Tibial artery (tissue), 4 donors: ENCODE measurements at regions not wholly inside any gene's neighbourhood (a gene's known extent, or its start where the extent isn't known, plus 50 kb on each side); places are given as distances from the start of the nearest gene placed in this dataset.

Experiments used
- DNase-seq, 2 donors: peaks; one replicate each; pipeline ENCODE4 v3.0.0-alpha.2; 2019
- H3K27ac ChIP-seq, 2 donors: fragments of 200-600 bp; sonication (generic) in 1 of 2; 1 replicate in 1 of 2; 2 replicates in 1 of 2; pipeline ENCODE4 v1.5.1; 2018 to 2019; ENCODE audit warnings: mild to moderate bottlenecking in 1 of 2
- H3K27me3 ChIP-seq, 2 donors: fragments of 200-600 bp; sonication (generic) in 1 of 2; one replicate each; pipeline versions ENCODE4 v1.5.1 to v1.6.0; 2016 to 2019
- H3K36me3 ChIP-seq, 3 donors: fragments of 200-600 bp; sonication (generic) in 2 of 3; one replicate each; pipeline ENCODE4 v1.5.1; 2016 to 2019; ENCODE audit warnings: mild to moderate bottlenecking in 2 of 3
- H3K4me1 ChIP-seq, 4 donors: fragments of 200-600 bp; sonication (generic) in 2 of 4; 1 replicate in 3 of 4; 2 replicates in 1 of 4; pipeline ENCODE4 v1.5.1; 2016 to 2019
- H3K4me3 ChIP-seq, 2 donors: fragments of 200-600 bp; sonication (generic) in 1 of 2; 1 replicate in 1 of 2; 2 replicates in 1 of 2; pipeline ENCODE4 v1.5.1; 2018 to 2019; ENCODE audit warnings: mild to moderate bottlenecking in 2 of 2
- H3K9me3 ChIP-seq, 3 donors: fragments of 200-600 bp; sonication (generic) in 1 of 3; one replicate each; pipeline ENCODE4 v1.5.1; 2016 to 2019
- intact Hi-C: fragments of 100-400 bp; cut with DNase I; formaldehyde crosslinking; loops from one replicate; pipeline ENCODE4 v1.15.0; 2023; ENCODE audit warnings: low total_unique reads
- TF ChIP-seq, protein P1 (sequence below), 2 experiments: fragments of 200-600 bp in 1 of 2; fragments of 450-650 bp in 1 of 2; IDR thresholded peaks; one replicate each; pipeline ENCODE4 v1.5.1; 2017 to 2019; ENCODE audit warnings: antibody characterized with exemption in 2 of 2, mild to moderate bottlenecking in 1 of 2, moderate library complexity in 1 of 2

DNA sequence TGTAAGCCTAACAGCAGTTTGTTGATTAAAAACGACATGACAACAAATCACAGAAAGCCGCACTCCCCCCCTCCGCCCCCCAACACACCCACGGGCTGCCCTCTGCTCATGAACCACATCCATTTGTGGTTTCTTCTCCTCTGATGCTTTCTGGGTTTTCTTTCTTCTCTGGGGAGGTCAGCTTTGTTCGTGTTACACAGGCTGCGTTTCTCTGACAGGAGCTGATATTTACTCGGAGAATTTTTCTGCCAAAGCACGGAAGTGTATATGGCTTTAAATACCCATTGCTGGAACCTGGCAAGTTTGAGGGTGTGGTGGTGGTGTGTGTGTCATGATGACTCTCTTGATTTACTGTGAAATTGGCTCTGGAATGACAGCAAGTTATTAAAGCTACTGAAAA lies 883.7 kb upstream of the TMEM132C start:
- DNase-seq = no peak
- H3K4me1 ChIP-seq = peaks cover 0 to 8% (median 6%) of the 10 kb centered on the region in 4 donors
- H3K36me3 ChIP-seq = no peaks in the 10 kb centered on the region
- H3K4me3 ChIP-seq = no peak overlapping the region
- H3K9me3 ChIP-seq = no peaks in the 10 kb centered on the region
- H3K27ac ChIP-seq = no peak overlapping the region
- intact Hi-C loops = no loop called here
- TF ChIP-seq, protein P1, sequence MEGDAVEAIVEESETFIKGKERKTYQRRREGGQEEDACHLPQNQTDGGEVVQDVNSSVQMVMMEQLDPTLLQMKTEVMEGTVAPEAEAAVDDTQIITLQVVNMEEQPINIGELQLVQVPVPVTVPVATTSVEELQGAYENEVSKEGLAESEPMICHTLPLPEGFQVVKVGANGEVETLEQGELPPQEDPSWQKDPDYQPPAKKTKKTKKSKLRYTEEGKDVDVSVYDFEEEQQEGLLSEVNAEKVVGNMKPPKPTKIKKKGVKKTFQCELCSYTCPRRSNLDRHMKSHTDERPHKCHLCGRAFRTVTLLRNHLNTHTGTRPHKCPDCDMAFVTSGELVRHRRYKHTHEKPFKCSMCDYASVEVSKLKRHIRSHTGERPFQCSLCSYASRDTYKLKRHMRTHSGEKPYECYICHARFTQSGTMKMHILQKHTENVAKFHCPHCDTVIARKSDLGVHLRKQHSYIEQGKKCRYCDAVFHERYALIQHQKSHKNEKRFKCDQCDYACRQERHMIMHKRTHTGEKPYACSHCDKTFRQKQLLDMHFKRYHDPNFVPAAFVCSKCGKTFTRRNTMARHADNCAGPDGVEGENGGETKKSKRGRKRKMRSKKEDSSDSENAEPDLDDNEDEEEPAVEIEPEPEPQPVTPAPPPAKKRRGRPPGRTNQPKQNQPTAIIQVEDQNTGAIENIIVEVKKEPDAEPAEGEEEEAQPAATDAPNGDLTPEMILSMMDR (IDR thresholded peaks at IDR 0.05) = no peak
- peaks cover 0 to 10% of the 10 kb centered on the region in 2 donors for H3K27me3 ChIP-seq

DNA sequence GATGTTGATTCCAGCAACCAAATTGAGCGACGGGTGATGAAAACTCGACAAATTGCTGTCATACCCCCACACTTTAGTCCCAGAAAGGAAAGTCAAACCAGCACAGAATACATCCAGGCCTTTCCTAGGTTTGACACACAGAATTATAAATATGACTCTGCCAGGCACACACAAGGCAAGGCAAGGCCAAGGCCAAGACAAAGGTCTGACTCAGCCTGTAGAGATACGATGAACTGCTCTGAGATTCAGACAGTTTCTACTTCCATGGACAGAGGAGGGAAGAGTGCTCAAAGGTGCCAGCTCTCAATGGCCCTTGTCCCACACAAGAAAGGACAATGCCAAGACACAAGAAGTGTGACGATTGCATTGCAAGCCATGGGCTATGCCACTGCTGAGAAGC lies 880.2 kb upstream of the TMEM132C start:
- Histone ChIP-seq H3K27ac (no peak overlapping the region), H3K4me1 (no peaks in the 10 kb centered on the region), H3K9me3 (no peaks in the 10 kb centered on the region), H3K27me3 (peaks cover 0 to 10% of the 10 kb centered on the region in 2 donors), H3K36me3 (no peaks in the 10 kb centered on the region), H3K4me3 (no peak overlapping the region)
- intact Hi-C loops = no loop called here
- DNase-seq = no peak
- TF ChIP-seq, protein P1 (IDR thresholded peaks at IDR 0.05) = no peak

DNA sequence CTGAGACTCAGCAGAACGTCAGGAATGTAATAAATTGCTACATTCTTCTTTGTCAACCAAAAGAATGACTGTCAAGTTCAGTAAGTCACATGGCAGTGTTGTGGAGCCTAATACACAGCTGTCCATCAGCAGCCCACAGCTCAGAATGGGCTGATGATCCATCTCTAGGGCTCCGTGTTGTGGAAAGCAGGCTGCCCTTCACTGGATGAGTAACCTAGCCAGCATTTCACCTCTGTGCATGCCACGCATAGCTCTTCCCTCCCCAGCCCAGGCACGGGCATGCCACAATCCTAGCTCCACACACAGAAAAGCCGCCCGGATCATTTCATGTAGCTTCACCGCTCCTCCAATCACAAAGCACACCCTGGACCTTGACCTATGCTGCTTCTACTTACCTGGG lies 878.0 kb upstream of the TMEM132C start:
- H3K4me1 ChIP-seq = no peaks in the 10 kb centered on the region
- no peak overlapping the region for H3K27ac ChIP-seq
- H3K27me3 ChIP-seq = peaks cover 0 to 8% of the 10 kb centered on the region in 2 donors
- intact Hi-C loops = no loop called here
- no peak for DNase-seq
- H3K9me3 ChIP-seq = no peaks in the 10 kb centered on the region
- TF ChIP-seq, protein P1 (IDR thresholded peaks at IDR 0.05) = no peak
- H3K36me3 ChIP-seq = no peaks in the 10 kb centered on the region
- no peak overlapping the region for H3K4me3 ChIP-seq

DNA sequence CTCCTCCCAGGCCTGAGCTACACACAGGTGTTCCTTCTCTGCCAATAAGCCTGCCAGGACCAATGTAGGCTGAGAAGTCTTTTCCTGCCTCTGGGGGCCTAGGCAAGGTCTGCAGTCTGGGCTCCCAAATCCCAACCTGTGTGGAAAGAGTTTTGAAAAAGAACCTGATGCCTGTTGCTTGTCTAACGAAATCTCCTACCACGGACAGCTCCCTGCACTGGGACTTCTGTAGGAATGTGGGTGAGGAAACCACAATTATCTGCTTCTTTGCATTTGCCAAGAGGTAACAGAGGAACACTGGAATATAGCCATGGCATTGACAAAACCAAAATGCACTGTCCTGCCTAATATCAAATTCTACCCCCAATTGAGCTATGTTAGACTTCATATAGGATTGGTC lies 877.0 kb upstream of the TMEM132C start:
- Histone ChIP-seq H3K9me3 (no peaks in the 10 kb centered on the region), H3K36me3 (no peaks in the 10 kb centered on the region), H3K27ac (no peak overlapping the region), H3K4me1 (no peaks in the 10 kb centered on the region), H3K27me3 (peaks cover 0 to 6% of the 10 kb centered on the region in 2 donors), H3K4me3 (no peak overlapping the region)
- intact Hi-C loops = loop anchor here (5.0 kb wide), 1 partner anchor 993 kb away; no protein-coding TSS in a partner anchor
- DNase-seq = no peak
- TF ChIP-seq, protein P1 (IDR thresholded peaks at IDR 0.05) = no peak

DNA sequence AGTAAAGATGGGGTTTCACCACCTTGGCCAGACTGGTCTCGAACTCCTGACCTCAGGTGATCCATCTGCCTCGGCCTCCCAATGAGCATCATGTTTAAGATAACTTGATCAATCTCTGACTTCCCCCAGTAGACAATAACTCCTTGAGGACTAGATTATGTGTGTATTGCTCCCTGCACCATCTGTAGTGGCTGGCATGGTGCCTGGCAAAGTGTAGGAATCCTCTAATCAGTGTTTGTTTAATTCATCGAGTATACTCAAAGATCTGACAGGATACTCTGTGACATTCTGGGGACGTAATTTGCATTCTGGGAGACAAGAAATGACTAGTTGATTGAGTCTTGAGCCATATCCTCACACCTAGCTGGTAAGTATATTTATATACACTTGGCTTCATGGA lies 873.5 kb upstream of the TMEM132C start:
- Histone ChIP-seq H3K27ac (no peak overlapping the region), H3K4me3 (no peak overlapping the region), H3K27me3 (no peaks in the 10 kb centered on the region), H3K36me3 (no peaks in the 10 kb centered on the region), H3K4me1 (no peaks in the 10 kb centered on the region), H3K9me3 (no peaks in the 10 kb centered on the region)
- no peak for DNase-seq
- TF ChIP-seq, protein P1 (IDR thresholded peaks at IDR 0.05) = no peak
- intact Hi-C loops = loop anchor here (5.0 kb wide), 1 partner anchor 996 kb away; no protein-coding TSS in a partner anchor

DNA sequence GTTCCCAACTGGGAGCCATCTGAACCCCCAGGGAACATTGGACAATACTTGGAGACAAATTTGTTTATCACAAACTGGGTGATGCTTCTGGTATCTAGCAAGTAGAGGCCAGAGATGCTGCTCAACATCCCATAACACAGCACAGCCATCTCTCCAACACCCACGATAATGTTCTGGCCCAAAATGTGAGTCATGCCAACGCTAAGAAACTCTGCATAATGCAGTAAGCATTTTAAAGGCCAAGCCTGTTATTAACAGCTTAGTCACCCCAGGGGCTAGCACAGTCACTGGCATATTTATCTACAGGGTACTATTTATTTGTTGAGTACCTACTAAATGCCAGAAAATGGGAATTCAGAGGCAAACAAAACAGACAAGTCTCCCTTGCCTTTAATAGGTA lies 873.1 kb upstream of the TMEM132C start:
- no peaks in the 10 kb centered on the region for H3K9me3 ChIP-seq
- DNase-seq = no peak
- H3K36me3 ChIP-seq = no peaks in the 10 kb centered on the region
- H3K27ac ChIP-seq = no peak overlapping the region
- H3K27me3 ChIP-seq = no peaks in the 10 kb centered on the region
- intact Hi-C loops = loop anchor here (5.0 kb wide), 1 partner anchor 997 kb away; no protein-coding TSS in a partner anchor
- no peaks in the 10 kb centered on the region for H3K4me1 ChIP-seq
- TF ChIP-seq, protein P1 (IDR thresholded peaks at IDR 0.05) = no peak
- H3K4me3 ChIP-seq = no peak overlapping the region
